Smooth muscle cell (in vitro differentiated cells): ENCODE measurements at regions not wholly inside any gene's neighbourhood (a gene's known extent, or its start where the extent isn't known, plus 50 kb on each side); places are given as distances from the start of the nearest gene placed in this dataset.

Experiments used
- DNase-seq: peaks from one replicate; lab custom pipeline; 2025; ENCODE audit not compliant: unreplicated experiment; lab: John Stamatoyannopoulos, UW
- H2AFZ ChIP-seq: fragments of 200-600 bp; sonication (generic); 2 replicates; pipeline ENCODE4 v1.6.0; 2016; ENCODE audit warnings: antibody characterized with exemption, low read depth, mild to moderate bottlenecking
- H3F3A ChIP-seq: fragments of 200-600 bp; sonication (generic); 2 replicates; pipeline ENCODE4 v1.6.0; 2017; ENCODE audit warnings: antibody characterized with exemption, low read depth
- H3K27ac ChIP-seq: fragments of 200-600 bp; sonication (generic); 2 replicates; pipeline ENCODE4 v1.5.1; 2016; ENCODE audit warnings: low read depth, mild to moderate bottlenecking
- H3K27me3 ChIP-seq: fragments of 200-600 bp; sonication (generic); 2 replicates; pipeline ENCODE4 v1.6.1; 2016; ENCODE audit warnings: low read depth, mild to moderate bottlenecking
- H3K36me3 ChIP-seq: fragments of 200-600 bp; sonication (generic); 2 replicates; pipeline ENCODE4 v1.5.1; 2016; ENCODE audit warnings: low read depth
- H3K4me1 ChIP-seq: fragments of 200-600 bp; sonication (generic); 2 replicates; pipeline ENCODE4 v1.5.1; 2016; ENCODE audit warnings: low read depth
- H3K4me2 ChIP-seq: fragments of 200-600 bp; sonication (generic); 2 replicates; pipeline ENCODE4 v1.6.0; 2016; ENCODE audit warnings: mild to moderate bottlenecking
- H3K4me3 ChIP-seq: fragments of 200-600 bp; sonication (generic); 2 replicates; pipeline ENCODE4 v1.5.1; 2016; ENCODE audit warnings: mild to moderate bottlenecking
- H3K79me2 ChIP-seq: fragments of 200-600 bp; sonication (generic); 2 replicates; pipeline ENCODE4 v1.6.0; 2016; ENCODE audit warnings: low read depth, mild to moderate bottlenecking
- H3K9ac ChIP-seq: fragments of 200-600 bp; sonication (generic); 2 replicates; pipeline ENCODE4 v1.6.0; 2016; ENCODE audit warnings: low read depth
- H3K9me3 ChIP-seq: fragments of 200-600 bp; sonication (generic); replicated peaks from 2 replicates; pipeline ENCODE4 v1.5.1; 2016; ENCODE audit warnings: low read depth
- H4K20me1 ChIP-seq: fragments of 200-600 bp; sonication (generic); 2 replicates; pipeline ENCODE4 v1.6.0; 2016; ENCODE audit warnings: low read depth
- WGBS: methylation state at CpG from one replicate; pipeline ENCODE4 v1.1.7; 2016; ENCODE audit warnings: low lambda C conversion rate; 5-methylcytosine and 5-hydroxymethylcytosine counted together
- TF ChIP-seq, protein P1 (sequence below): fragments of 200-600 bp; sonication (generic); IDR thresholded peaks from 2 replicates; pipeline ENCODE4 v1.5.1; 2017; ENCODE audit warnings: borderline replicate concordance, mild to moderate bottlenecking, antibody characterized with exemption; ENCODE audit not compliant: insufficient read depth, poor library complexity, severe bottlenecking

DNA sequence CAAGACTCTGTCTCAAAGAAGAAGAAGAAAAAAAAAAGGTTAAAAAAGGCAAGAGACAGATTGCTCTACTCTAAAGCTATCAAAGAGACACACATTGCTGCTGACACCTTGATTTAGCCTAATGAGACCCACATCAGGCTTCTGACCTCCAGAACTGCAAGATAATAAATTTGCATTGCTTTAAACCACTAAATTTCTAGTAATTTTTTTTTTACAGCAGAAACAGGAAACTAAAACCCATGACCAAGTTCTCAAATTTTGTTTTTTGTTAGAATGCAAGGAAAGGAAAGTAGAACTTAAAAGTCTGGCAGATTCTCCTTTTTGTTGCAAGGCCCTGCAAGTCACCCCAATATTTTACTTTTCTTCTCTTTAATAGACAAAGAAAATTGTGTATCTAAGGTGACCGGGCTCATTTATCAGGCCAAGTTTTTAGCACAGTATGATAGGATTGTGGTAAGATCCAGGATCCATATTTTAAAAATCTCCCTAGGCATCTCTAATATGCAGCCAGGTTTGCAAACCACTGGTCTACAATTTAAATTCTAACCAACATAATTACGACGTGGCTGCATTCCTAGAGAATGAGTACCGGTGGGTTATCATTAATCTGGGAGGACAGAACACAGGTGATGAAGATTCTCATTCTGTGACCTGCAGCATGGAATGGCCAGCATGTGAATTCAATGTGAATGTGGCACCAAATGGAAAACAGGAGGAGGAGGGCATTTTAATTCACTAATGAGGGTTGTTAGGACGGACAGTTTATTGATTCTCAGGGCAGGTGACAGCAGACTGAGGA is 56.7 kb upstream of the MED4 start:
- Histone ChIP-seq H3K4me1 (no peaks in the 10 kb centered on the region), H3K27me3 (no peaks in the 10 kb centered on the region), H3K9ac (no peak overlapping the region), H3F3A (no peaks in the 10 kb centered on the region), H3K36me3 (no peaks in the 10 kb centered on the region), H3K27ac (no peak overlapping the region), H3K79me2 (no peaks in the 10 kb centered on the region), H2AFZ (no peak overlapping the region), H4K20me1 (no peaks in the 10 kb centered on the region), H3K4me2 (no peak overlapping the region), H3K9me3 (no peaks in the 10 kb centered on the region), H3K4me3 (no peak overlapping the region)
- no peak for DNase-seq
- 72% methylated on average over 5 of the region's 5 CpGs for whole genome bisulfite sequencing
- TF ChIP-seq, protein P1, sequence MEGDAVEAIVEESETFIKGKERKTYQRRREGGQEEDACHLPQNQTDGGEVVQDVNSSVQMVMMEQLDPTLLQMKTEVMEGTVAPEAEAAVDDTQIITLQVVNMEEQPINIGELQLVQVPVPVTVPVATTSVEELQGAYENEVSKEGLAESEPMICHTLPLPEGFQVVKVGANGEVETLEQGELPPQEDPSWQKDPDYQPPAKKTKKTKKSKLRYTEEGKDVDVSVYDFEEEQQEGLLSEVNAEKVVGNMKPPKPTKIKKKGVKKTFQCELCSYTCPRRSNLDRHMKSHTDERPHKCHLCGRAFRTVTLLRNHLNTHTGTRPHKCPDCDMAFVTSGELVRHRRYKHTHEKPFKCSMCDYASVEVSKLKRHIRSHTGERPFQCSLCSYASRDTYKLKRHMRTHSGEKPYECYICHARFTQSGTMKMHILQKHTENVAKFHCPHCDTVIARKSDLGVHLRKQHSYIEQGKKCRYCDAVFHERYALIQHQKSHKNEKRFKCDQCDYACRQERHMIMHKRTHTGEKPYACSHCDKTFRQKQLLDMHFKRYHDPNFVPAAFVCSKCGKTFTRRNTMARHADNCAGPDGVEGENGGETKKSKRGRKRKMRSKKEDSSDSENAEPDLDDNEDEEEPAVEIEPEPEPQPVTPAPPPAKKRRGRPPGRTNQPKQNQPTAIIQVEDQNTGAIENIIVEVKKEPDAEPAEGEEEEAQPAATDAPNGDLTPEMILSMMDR, result no peak

DNA sequence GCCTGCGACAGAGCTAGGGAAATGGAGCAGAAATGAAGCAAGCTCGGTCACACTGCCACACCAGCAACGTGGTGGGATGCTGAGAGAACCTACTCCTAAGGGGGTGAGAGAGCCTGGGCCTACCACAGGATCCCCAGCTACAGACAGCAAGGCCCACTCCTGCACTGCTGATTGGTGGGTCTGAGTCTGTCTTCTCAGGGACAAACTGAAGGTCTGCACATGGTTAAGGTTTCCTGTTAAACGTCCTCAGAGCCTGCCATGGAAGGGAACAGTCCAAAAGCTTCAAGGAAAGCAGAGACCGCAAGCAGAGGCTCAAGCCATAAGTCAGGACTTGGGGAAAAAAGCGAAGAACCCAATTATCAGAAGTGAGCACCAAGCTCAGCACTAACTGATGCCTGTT is 53.5 kb upstream of the MED4 start:
- Histone ChIP-seq H3K4me1 (no peaks in the 10 kb centered on the region), H4K20me1 (no peaks in the 10 kb centered on the region)
- WGBS, result 81% methylated on average over 6 of the region's 6 CpGs

DNA sequence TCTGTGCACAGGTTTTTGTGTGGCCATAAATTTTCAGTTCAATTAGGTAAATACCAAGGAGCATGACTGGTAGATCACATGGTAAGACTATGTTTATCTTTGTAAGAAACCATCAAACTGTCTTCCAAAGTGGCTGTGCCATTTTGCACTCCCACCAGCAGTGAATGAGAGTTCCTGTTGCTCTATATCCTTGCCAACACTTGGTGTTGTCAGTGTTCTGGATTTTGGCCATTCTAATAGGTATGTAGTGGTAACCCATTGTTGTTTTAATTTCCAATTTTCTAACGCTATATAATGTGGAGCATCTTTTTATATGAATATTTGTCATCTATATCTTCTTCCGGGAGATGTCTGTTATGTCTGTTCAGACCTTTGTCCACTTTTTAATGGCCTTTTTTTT is 51.7 kb upstream of the MED4 start:
- no peak overlapping the region for H3K4me2 ChIP-seq
- no peaks in the 10 kb centered on the region for H3K79me2 ChIP-seq
- no peak overlapping the region for H3K9ac ChIP-seq
- no peaks in the 10 kb centered on the region for H3K27me3 ChIP-seq
- no peaks in the 10 kb centered on the region for H3K9me3 ChIP-seq
- H4K20me1 ChIP-seq, result no peaks in the 10 kb centered on the region
- no peak overlapping the region for H2AFZ ChIP-seq
- WGBS, result 100% methylated on average over 2 of the region's 2 CpGs
- no peak overlapping the region for H3K4me3 ChIP-seq
- TF ChIP-seq, protein P1, result no peak
- H3K4me1 ChIP-seq, result no peaks in the 10 kb centered on the region
- H3F3A ChIP-seq, result no peaks in the 10 kb centered on the region
- no peaks in the 10 kb centered on the region for H3K36me3 ChIP-seq
- H3K27ac ChIP-seq, result no peak overlapping the region
- no peak for DNase-seq

More for the DNA sequence above, 53.5 kb upstream of the MED4 start:
- Histone ChIP-seq H2AFZ (no peak overlapping the region), H3K27me3 (no peaks in the 10 kb centered on the region), H3F3A (no peaks in the 10 kb centered on the region), H3K9ac (no peak overlapping the region), H3K27ac (no peak overlapping the region), H3K36me3 (no peaks in the 10 kb centered on the region), H3K4me3 (no peak overlapping the region), H3K79me2 (no peaks in the 10 kb centered on the region), H3K9me3 (no peaks in the 10 kb centered on the region), H3K4me2 (no peak overlapping the region)
- TF ChIP-seq, protein P1, result no peak
- DNase-seq, result no peak

DNA sequence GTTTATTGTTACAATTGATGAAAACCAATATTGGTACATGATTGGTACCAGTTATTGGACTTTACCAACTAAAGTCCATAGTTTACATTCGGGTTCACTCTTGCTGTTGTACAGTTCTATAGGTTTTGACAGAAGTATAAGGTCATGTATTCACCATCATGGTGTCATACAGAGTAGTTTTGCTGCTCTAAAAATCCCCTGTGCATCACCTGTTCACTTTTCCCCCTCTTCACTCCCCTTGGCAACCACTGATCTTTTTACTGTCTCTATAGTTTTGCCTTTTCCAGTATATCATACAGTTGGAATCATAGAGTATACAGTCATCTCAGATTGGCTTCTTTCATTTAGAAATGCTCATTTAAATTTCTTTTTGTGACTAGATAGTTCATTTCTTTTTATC is 51.2 kb upstream of the MED4 start:
- no peaks in the 10 kb centered on the region for H3K4me1 ChIP-seq
- no peaks in the 10 kb centered on the region for H3K36me3 ChIP-seq
- no peaks in the 10 kb centered on the region for H3K27me3 ChIP-seq
- 97% methylated on average over 1 of the region's 1 CpG for WGBS
- no peak overlapping the region for H3K27ac ChIP-seq
- H4K20me1 ChIP-seq, result no peaks in the 10 kb centered on the region
- TF ChIP-seq, protein P1, result no peak
- no peak for DNase-seq
- H3F3A ChIP-seq, result no peaks in the 10 kb centered on the region
- H3K4me2 ChIP-seq, result no peak overlapping the region
- H3K79me2 ChIP-seq, result no peaks in the 10 kb centered on the region
- H2AFZ ChIP-seq, result no peak overlapping the region
- no peaks in the 10 kb centered on the region for H3K9me3 ChIP-seq
- H3K4me3 ChIP-seq, result no peak overlapping the region
- no peak overlapping the region for H3K9ac ChIP-seq
